ENCODE measurements at regions not wholly inside any gene's neighbourhood (a gene's known extent, or its start where the extent isn't known, plus 50 kb on each side); places are given as distances from the start of the nearest gene placed in this dataset.

- no peak for TF ChIP-seq EP300 (IDR thresholded peaks at IDR 0.05; ENCODE audit: borderline replicate concordance)
- no peak for TF ChIP-seq USF1 (IDR thresholded peaks at IDR 0.05)
- TF ChIP-seq NFIC (IDR thresholded peaks at IDR 0.05) = no peak
- TF ChIP-seq CEBPB (IDR thresholded peaks at IDR 0.05) = no peak
- no peak for TF ChIP-seq REST (IDR thresholded peaks at IDR 0.05; ENCODE audit: low read depth)
- TF ChIP-seq TEAD4 (IDR thresholded peaks at IDR 0.05) = no peak
- TF ChIP-seq, protein P1, sequence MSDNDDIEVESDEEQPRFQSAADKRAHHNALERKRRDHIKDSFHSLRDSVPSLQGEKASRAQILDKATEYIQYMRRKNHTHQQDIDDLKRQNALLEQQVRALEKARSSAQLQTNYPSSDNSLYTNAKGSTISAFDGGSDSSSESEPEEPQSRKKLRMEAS (IDR thresholded peaks at IDR 0.05) = no peak
- no peak for TF ChIP-seq TAF1 (IDR thresholded peaks at IDR 0.05; ENCODE audit: low read depth)
- no peak for TF ChIP-seq FOXM1 (IDR thresholded peaks at IDR 0.05; ENCODE audit: borderline replicate concordance, low read depth)
- TF ChIP-seq RAD21 (IDR thresholded peaks at IDR 0.05; ENCODE audit: low read depth) = no peak
- TF ChIP-seq YY1 (IDR thresholded peaks at IDR 0.05; ENCODE audit: low read depth) = no peak
- no peak for TF ChIP-seq CREB1 (IDR thresholded peaks at IDR 0.05; ENCODE audit: low read depth)
These were observed 75.4 kb upstream of the PLAAT1 start for GRCh38 chr3:193165431-193166120.
